Heart left ventricle (tissue), 13 donors: ENCODE measurements at regions not wholly inside any gene's neighbourhood (a gene's known extent, or its start where the extent isn't known, plus 50 kb on each side); places are given as distances from the start of the nearest gene placed in this dataset.

Source experiments
- CTCF ChIP-seq, 12 donors: fragments of 200-600 bp; sonication (generic) in 4 of 12; IDR thresholded peaks; one replicate each; pipeline versions ENCODE4 v1.5.0 to v1.8.0; 2018 to 2022; ENCODE audit warnings: antibody characterized with exemption in 12 of 12, mild to moderate bottlenecking in 5 of 12
- POLR2A ChIP-seq, 2 donors: fragments of 450-650 bp; IDR thresholded peaks; one replicate each; pipeline ENCODE4 v1.6.1; 2017; ENCODE audit warnings: antibody characterized with exemption in 2 of 2, mild to moderate bottlenecking in 2 of 2, moderate library complexity in 2 of 2
- donor health status: ischemic (EF 13 %, LVEDD 7.1; RV severe dilation, severe dysfunction).
- donor health status: DM: no; HTN: yes; CAD: no.
- donor health status: DM: no; HTN: no; CAD: no.
- donor health status: ischemic (EF 25% LVEDD 6.9; RV normal size, moderate dysfunction).
- donor health status: ischemic (EF 25% LVEDD 5.7; RV mildly dilated, moderate dysfunction).
- donor health status: ischemic (EF 35%, LVEDD 5.7; RV mildly dilated, moderate dysfunction).
- donor health status: nonischemic (EF 11% LVEDD 7.7; RV severe dilation, severe dysfunction).
- donor health status: DM: yes; HTN: yes; CAD: no.
- donor health status: PGD.
- donor health status: ischemic (EF 29% LVEDD 5.4; RV normal size, mild dysfunction).
- donor health status: nonischemic (EF 23%, LVEDD 6.1; RV moderate dilation, normal function).

- no peak for TF ChIP-seq CTCF (IDR thresholded peaks at IDR 0.05)
- TF ChIP-seq POLR2A (IDR thresholded peaks at IDR 0.05) = no peak
Measured at GRCh38 chr18:71666481-71666880, 877.7 kb downstream of the CBLN2 start.
